Ureter (tissue), 1 donor: ENCODE measurements at regions not wholly inside any gene's neighbourhood (a gene's known extent, or its start where the extent isn't known, plus 50 kb on each side); places are given as distances from the start of the nearest gene placed in this dataset.
"Not testable (repeated sequence)": the region's sequence is repeated elsewhere in the genome, so short reads cannot be mapped to it uniquely, and the experiment has no call there.

Experiments used
- DNase-seq: peaks from one replicate; pipeline ENCODE4 v3.0.0-alpha.2; 2020; ENCODE audit warnings: low spot score
- donor health status: DM: yes; HTN: yes; CAD: no.

GRCh38 chr3:61444782-61445181 is 116.6 kb upstream of the PTPRG start:
- no peak for DNase-seq

- no peak for DNase-seq
Observed at GRCh38 chr3:61445924-61446323, 115.4 kb upstream of the PTPRG start.

GRCh38 chr3:61446341-61446740 is 115.0 kb upstream of the PTPRG start:
- no peak for DNase-seq

- DNase-seq, result no peak
Observed at GRCh38 chr3:61448378-61448777, 113.0 kb upstream of the PTPRG start.

- DNase-seq, result no peak
Observed at GRCh38 chr3:61449327-61450040, 111.9 kb upstream of the PTPRG start.

- no peak for DNase-seq
Observed at GRCh38 chr3:61450866-61451265, 110.5 kb upstream of the PTPRG start.

- DNase-seq, result no peak
Observed at GRCh38 chr3:61451841-61452240, 109.5 kb upstream of the PTPRG start.

- no peak for DNase-seq
Observed at GRCh38 chr3:61452535-61453090, 108.8 kb upstream of the PTPRG start.

GRCh38 chr3:61454006-61454585 is 107.3 kb upstream of the PTPRG start:
- DNase-seq, result no peak

- DNase-seq, result no peak
Observed at GRCh38 chr3:61454801-61455200, 106.6 kb upstream of the PTPRG start.

GRCh38 chr3:61460636-61461035 is 100.7 kb upstream of the PTPRG start:
- DNase-seq, result no peak

GRCh38 chr3:61463191-61463590 is 98.2 kb upstream of the PTPRG start:
- DNase-seq, result no peak

GRCh38 chr3:61464518-61465140 is 96.7 kb upstream of the PTPRG start:
- DNase-seq, result no peak

- no peak for DNase-seq
Observed at GRCh38 chr3:61466357-61466756, 95.0 kb upstream of the PTPRG start.

- no peak for DNase-seq
Observed at GRCh38 chr3:61483997-61484396, 77.4 kb upstream of the PTPRG start.

GRCh38 chr3:61493339-61493738 is 68.0 kb upstream of the PTPRG start:
- DNase-seq, result no peak

GRCh38 chr3:61494309-61494708 is 67.1 kb upstream of the PTPRG start:
- not testable (repeated sequence) for DNase-seq

- DNase-seq, result no peak
Observed at GRCh38 chr3:61497463-61497862, 63.9 kb upstream of the PTPRG start.

- DNase-seq, result no peak
Observed at GRCh38 chr3:61505197-61505596, 56.2 kb upstream of the PTPRG start.

GRCh38 chr3:61507946-61508345 is 53.4 kb upstream of the PTPRG start:
- DNase-seq, result no peak
